ENCODE measurements at regions not wholly inside any gene's neighbourhood (a gene's known extent, or its start where the extent isn't known, plus 50 kb on each side); places are given as distances from the start of the nearest gene placed in this dataset.

GRCh38 chr2:128894896-128895295 lies 576.2 kb upstream of the HS6ST1 start:
- H3K4me1 ChIP-seq (ENCODE audit: control insufficient read depth in 1 of 2, insufficient read depth in 1 of 2, low read depth in 1 of 2, low read length in 1 of 2) = no peaks in the 10 kb centered on the region

GRCh38 chr2:128901572-128902391 lies 583.1 kb upstream of the HS6ST1 start:
- Histone ChIP-seq H3K9me3 (no peaks in the 10 kb centered on the region), H3K27ac (no peak overlapping the region), H3K27me3 (peaks cover 14% of the 10 kb centered on the region), H3K36me3 (no peaks in the 10 kb centered on the region), H3K4me3 (ENCODE audit: low read depth in 1 of 2, low read length in 1 of 2) (no peak overlapping the region), H3K4me1 (ENCODE audit: control insufficient read depth in 1 of 2, insufficient read depth in 1 of 2, low read depth in 1 of 2, low read length in 1 of 2) (no peaks in the 10 kb centered on the region)
- TF ChIP-seq, protein P1, sequence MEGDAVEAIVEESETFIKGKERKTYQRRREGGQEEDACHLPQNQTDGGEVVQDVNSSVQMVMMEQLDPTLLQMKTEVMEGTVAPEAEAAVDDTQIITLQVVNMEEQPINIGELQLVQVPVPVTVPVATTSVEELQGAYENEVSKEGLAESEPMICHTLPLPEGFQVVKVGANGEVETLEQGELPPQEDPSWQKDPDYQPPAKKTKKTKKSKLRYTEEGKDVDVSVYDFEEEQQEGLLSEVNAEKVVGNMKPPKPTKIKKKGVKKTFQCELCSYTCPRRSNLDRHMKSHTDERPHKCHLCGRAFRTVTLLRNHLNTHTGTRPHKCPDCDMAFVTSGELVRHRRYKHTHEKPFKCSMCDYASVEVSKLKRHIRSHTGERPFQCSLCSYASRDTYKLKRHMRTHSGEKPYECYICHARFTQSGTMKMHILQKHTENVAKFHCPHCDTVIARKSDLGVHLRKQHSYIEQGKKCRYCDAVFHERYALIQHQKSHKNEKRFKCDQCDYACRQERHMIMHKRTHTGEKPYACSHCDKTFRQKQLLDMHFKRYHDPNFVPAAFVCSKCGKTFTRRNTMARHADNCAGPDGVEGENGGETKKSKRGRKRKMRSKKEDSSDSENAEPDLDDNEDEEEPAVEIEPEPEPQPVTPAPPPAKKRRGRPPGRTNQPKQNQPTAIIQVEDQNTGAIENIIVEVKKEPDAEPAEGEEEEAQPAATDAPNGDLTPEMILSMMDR (IDR thresholded peaks at IDR 0.05) = no peak

More at GRCh38 chr2:128894896-128895295, 576.2 kb upstream of the HS6ST1 start:
- no peak overlapping the region for H3K4me3 ChIP-seq (ENCODE audit: low read depth in 1 of 2, low read length in 1 of 2)
- TF ChIP-seq, protein P1 (IDR thresholded peaks at IDR 0.05) = no peak
- H3K27me3 ChIP-seq = no peaks in the 10 kb centered on the region
- no peaks in the 10 kb centered on the region for H3K9me3 ChIP-seq
- H3K27ac ChIP-seq = no peak overlapping the region
- H3K36me3 ChIP-seq = no peaks in the 10 kb centered on the region

DNA sequence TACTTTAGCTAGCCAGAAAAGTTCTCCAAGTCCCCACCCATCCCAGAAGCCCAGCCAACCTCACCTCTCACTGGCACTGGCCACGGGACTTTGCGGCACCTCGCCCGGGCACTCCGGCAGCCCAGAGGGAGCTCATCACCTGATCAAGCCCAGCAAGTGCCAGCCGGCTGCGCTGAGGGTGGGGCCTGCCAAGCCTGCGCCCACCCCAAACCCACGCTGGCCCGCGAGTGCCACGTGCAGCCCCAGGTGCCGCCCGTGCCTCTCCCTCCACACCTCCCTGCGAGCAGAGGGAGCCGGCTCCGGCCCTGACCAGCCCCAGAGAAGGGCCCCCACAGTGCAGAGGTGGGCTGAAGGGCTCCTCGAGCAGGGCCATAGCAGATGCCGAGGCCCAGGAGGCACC lies 585.0 kb upstream of the HS6ST1 start:
- Histone ChIP-seq H3K27ac (no peak overlapping the region), H3K4me3 (ENCODE audit: low read depth in 1 of 2, low read length in 1 of 2) (no peak overlapping the region), H3K36me3 (no peaks in the 10 kb centered on the region), H3K27me3 (peaks cover 14% of the 10 kb centered on the region), H3K9me3 (no peaks in the 10 kb centered on the region), H3K4me1 (ENCODE audit: control insufficient read depth in 1 of 2, insufficient read depth in 1 of 2, low read depth in 1 of 2, low read length in 1 of 2) (no peaks in the 10 kb centered on the region)
- TF ChIP-seq, protein P1 (IDR thresholded peaks at IDR 0.05) = no peak

DNA sequence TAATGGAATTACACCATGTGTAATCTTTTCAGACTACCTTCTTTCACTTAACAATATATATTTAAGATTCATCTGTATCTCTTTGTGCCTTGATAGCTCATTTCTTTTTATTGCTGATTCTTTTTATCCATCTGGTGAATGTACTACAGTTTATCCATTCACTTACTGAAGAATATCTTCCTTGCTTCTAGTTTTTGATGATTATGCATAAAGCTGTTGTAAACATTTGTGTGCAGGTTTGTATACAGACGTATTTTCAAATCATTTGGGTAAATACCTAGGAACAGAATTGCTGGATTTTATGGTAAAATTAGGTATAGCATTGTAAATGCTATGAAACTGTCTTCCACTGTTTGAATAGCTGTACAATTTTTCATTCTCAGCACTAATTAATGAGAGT lies 592.6 kb upstream of the HS6ST1 start:
- no peaks in the 10 kb centered on the region for H3K27me3 ChIP-seq
- no peak overlapping the region for H3K27ac ChIP-seq
- H3K9me3 ChIP-seq = no peaks in the 10 kb centered on the region
- no peaks in the 10 kb centered on the region for H3K4me1 ChIP-seq (ENCODE audit: control insufficient read depth in 1 of 2, insufficient read depth in 1 of 2, low read depth in 1 of 2, low read length in 1 of 2)
- no peak overlapping the region for H3K4me3 ChIP-seq (ENCODE audit: low read depth in 1 of 2, low read length in 1 of 2)
- no peaks in the 10 kb centered on the region for H3K36me3 ChIP-seq
- TF ChIP-seq, protein P1 (IDR thresholded peaks at IDR 0.05) = no peak

DNA sequence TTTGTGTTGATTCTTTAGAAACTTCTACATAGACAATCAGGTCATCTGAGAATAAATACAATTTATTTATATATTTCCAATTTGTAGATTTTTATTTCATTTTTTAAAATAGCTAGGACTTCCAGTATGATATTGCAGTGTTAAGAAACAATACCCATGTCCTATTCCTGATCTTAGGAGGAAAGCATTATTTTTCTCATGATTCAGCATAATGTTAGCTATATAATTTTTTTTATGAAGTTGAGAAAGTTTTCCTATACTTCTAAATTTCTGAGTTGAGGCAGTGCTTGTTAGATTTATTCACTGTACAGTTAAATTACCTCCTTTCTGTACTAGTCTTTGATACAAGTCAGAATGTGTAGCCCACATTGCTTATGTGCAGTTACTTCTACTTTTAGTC lies 595.7 kb upstream of the HS6ST1 start:
- Histone ChIP-seq H3K9me3 (no peaks in the 10 kb centered on the region), H3K4me1 (ENCODE audit: control insufficient read depth in 1 of 2, insufficient read depth in 1 of 2, low read depth in 1 of 2, low read length in 1 of 2) (no peaks in the 10 kb centered on the region), H3K27me3 (no peaks in the 10 kb centered on the region), H3K27ac (no peak overlapping the region), H3K36me3 (no peaks in the 10 kb centered on the region), H3K4me3 (ENCODE audit: low read depth in 1 of 2, low read length in 1 of 2) (no peak overlapping the region)
- TF ChIP-seq, protein P1 (IDR thresholded peaks at IDR 0.05) = no peak
